ENCODE measurements at regions not wholly inside any gene's neighbourhood (a gene's known extent, or its start where the extent isn't known, plus 50 kb on each side); places are given as distances from the start of the nearest gene placed in this dataset.

- no peak for TF ChIP-seq EP300 (IDR thresholded peaks at IDR 0.05)
- TF ChIP-seq, protein P1, sequence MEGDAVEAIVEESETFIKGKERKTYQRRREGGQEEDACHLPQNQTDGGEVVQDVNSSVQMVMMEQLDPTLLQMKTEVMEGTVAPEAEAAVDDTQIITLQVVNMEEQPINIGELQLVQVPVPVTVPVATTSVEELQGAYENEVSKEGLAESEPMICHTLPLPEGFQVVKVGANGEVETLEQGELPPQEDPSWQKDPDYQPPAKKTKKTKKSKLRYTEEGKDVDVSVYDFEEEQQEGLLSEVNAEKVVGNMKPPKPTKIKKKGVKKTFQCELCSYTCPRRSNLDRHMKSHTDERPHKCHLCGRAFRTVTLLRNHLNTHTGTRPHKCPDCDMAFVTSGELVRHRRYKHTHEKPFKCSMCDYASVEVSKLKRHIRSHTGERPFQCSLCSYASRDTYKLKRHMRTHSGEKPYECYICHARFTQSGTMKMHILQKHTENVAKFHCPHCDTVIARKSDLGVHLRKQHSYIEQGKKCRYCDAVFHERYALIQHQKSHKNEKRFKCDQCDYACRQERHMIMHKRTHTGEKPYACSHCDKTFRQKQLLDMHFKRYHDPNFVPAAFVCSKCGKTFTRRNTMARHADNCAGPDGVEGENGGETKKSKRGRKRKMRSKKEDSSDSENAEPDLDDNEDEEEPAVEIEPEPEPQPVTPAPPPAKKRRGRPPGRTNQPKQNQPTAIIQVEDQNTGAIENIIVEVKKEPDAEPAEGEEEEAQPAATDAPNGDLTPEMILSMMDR (IDR thresholded peaks at IDR 0.05) = no peak
These were observed 173.1 kb downstream of the FHIP1A start for GRCh38 chr4:151582098-151582497.
